Myocyte (in vitro differentiated cells): ENCODE measurements at regions not wholly inside any gene's neighbourhood (a gene's known extent, or its start where the extent isn't known, plus 50 kb on each side); places are given as distances from the start of the nearest gene placed in this dataset.

ENCODE experiments used
- DNase-seq: peaks from one replicate; pipeline ENCODE4 v3.0.0-alpha.2; 2012; ENCODE audit warnings: low read depth

DNA sequence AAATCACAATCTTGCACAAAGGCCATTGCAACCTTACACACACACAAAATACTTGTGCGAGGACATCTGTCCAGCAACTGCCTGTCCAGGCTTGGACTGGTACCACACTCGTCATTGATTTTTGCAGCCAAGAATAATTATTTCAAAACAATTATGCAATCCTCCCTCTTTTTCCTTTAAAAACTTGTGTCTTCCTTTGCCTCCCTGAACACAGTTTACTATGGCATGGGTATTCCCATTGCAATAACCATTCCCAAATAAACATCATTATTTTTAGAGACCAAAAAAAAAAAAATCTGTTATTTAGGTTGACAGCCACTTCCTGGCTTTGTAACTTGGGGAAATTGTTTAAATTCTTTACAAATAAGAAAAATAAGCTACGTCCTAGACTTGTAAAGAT lies 54.0 kb downstream of the C11orf91 start:
- no peak for DNase-seq

DNA sequence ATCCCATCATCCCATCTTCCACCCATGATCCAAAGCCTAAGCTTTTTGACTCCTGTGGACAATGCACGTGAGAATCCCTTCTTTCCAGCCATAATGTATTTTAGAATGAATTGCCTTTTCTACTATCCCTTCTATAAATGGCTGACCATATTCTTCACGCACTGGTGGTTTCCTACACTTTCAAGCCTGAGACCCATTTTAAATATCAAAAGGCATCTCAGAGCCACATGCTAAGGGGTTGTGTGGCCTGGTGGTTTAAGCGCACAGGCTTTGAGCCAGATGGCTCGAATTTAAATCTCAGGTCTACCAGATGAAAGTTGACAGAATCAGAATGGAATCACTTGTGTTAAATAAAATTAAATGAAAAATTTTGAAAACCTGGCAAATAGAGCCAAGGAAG lies 54.5 kb downstream of the C11orf91 start:
- DNase-seq, result no peak

DNA sequence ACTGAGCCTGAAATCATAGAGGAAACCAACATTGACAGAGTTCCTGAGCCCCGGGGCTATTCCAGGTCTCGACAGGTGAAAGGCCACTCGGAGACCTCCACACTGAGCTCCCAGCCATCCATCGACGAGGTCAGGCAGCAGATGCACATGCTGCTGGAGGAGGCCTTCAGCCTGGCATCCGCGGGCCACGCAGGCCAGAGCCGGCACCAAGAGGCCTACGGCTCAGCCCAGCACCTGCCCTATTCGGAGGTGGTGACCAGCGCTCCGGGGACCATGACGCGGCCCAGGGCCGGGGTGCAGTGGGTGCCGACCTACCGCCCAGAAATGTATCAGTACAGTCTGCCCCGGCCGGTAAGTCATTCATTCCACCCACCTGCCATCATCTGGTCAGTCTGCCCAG lies 54.9 kb downstream of the C11orf91 start:
- no peak for DNase-seq

DNA sequence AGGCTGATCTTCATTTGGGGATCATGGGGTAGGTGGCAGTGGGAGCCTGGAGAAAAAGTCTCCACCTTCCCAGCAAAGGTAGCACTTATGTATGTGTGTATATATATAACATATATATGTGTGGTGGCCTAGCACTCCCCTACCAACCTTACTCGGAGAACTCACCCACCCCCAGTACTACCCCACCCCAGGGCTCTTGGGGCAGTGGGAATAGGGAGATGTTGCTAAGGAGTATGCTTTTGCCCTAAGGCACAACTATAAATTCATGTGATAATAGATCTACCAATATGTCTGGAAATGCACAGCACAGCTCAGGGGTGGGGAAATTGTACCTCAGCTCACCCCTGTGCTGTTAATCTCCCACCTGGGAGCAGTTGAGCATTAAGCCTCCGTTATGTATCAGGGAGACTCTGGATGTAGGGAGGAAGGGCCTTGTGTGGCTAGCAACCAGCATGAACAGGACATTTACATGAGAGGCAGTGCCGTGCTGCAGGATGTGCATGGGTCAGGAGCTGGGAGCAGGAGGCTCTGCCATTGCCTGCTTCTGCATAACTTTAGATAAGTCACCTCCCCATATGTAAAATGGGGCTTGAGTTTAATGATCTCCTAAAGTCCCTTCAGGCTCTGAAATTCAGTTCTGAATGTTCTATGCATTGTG lies 57.3 kb downstream of the C11orf91 start:
- DNase-seq, result no peak

DNA sequence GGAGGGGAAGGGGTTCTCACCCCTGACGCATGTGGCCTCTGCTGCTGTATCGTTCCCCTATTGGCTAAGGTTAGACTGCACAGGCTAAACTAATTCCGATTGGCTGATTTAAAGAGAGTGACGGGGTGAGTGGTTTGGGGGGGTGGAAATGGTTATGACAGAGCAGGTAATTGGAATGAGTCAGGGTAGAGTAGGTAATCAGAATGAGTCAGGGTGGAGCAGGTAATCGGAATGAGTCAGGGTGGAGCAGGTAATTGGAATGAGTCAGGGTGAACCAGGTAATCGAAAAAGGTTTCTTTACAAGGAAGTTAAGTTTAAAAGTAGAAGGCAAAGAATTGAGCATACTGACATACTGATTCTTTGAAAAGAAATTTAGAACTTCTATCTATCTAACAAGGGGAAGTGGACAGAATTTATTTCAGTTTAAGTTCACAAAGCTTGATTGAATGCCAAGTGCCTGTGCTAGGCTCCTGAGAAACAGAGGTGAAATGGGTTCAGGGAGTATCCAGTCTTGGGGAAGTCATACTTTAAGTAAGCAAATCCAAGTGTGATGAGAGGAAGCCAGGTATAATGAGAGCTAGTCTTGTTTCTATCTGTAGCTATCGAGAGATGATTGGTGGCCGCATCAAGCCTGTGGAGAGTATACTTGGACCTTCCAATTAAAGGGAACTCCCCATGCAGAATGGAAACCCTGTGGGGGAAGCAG lies 58.0 kb downstream of the C11orf91 start:
- DNase-seq, result no peak

DNA sequence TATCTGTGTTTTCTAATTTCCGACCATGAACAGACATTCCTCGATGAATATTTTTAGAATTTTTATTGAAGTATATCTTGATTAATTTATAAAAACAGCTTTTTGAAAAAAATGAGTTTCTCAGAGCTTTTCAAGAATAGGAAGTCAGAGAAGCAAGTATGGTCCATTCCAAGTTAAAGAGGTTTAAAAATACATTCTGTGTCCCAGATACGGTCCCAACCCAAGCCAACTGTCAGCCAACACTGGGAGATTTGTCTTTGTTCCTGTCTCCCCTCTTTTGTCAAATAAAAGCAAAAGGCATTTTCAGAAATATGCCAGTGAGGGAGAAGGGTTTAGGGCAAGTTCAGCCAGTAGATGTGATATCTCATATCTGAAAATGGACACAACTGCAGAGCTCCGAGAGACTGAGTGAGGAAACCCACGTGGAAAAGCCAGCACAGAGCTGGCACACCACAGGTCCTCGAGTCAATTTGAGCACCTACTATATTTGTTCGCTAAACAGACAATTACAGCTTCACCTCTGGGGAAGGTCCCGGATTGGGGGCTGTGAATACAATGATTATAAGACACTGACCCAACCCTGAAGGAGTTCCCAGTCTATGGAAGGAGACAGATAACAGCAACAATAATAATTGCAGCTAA lies 59.8 kb downstream of the C11orf91 start:
- DNase-seq, result no peak

DNA sequence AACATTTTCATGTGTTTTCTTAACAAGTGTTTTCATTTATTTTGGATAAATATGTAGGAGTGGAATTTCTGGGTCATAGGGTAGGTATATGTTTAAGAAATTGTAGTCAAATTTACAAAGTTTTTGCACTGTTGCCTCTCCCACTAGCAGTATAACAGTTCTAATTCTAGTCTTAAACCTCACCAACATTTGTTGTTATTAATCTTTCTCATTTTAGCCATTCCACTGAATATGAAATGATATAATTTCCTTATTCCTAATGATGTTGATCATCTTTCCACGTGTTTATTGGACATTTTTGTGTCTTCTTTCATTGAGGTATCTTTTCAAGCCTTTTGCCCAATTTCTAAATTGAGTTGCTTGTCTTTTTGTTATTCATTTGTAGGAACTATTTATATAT lies 62.0 kb downstream of the C11orf91 start:
- no peak for DNase-seq

DNA sequence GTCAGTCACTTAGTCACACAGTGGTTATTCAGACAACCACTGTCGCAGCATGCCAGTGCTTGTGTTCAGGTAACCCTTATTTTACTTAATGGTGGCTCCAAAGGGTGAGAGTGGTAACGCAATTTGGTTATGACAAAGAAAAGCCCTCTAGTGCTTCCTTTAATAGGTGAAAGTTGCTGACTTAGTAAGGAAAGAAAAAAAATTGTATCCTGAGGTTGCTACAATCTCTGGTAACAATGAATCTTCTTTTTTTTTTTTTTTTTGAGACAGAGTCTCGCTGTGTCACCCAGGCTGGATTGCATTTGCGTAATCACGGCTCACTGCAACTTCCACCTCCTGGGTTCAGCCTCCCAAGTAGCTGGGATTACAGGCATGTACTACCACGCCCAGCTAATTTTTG lies 64.5 kb downstream of the C11orf91 start:
- no peak for DNase-seq

DNA sequence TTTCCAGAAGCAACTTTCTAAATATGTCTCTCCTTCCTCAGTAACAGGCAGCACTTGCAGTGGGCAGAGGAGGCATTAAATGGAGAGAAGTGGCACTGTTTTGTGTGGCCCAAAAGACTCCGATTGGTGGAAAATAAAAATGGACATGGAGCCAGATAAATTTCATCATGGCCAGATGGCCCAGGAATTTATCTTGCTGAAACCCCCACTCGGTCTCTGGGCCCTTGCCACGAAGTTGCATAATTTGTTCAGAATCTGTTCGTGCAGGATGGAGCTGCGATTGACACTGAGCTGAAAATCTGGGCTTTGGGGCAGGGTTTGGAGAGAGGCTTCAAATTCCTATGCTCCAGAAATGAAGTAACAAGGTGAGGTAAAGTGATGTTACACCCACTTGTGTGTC lies 65.5 kb downstream of the C11orf91 start:
- peak; percentile 48 for DNase-seq

DNA sequence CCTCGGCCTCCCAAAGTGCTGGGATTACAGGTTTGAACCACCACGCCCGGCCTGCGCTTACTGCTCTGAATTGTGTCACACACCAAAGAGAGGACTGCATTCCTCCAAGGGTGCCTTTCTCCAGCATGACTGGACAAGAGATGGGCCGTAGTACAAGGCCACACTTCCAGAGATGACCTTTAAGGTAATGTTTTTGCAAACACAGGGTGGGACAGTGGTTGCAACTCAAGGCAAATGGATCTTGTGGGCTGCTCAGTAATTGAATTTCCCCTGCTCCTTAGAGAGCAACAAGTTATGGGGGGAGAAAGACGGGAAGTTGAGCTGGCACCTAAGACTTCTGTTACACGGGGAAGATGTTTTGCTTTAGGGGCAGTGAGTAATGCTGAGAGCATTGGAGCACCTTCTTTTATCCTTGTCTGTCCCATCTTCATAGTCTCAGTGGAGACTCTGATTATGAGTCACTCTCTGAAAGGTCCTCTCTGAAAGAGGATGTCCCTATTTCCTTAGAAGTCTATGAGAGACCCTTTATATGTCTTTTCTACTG lies 66.3 kb downstream of the C11orf91 start:
- no peak for DNase-seq

DNA sequence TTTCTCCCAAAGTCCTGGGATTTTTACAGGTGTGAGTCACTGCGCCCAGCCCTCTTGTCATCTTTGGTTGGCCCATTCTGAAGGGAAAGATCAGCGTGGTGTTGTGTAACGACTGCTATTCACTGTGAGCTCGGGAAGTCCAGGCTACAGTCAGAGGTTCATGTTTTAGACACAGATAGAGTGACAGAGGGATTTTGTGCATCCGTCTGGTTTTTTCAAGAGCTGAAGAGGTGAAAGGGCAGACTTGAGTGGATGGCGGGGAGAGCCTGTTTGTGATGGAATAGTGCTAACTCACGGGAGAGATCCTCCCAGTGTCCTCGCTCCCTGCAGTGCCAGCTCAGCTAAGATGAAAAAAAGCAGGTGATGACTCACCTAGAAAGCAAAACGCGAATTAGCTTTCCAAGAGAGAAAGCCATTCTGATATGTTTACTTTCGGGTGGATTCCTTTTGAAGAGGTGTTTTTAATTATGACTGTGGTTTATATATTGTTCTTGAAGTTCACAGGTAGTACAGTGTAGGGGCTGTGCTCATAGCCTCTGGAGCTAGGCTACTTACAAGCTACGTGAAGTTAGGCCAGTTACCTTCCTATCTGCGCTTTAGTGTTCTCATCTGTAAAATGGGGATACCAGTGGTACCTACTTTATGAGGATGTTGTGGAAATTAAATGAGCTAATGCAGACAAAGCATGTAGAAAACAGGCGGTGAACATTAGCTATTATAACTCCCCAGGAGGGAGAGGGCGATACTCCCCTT lies 67.2 kb downstream of the C11orf91 start:
- no peak for DNase-seq

DNA sequence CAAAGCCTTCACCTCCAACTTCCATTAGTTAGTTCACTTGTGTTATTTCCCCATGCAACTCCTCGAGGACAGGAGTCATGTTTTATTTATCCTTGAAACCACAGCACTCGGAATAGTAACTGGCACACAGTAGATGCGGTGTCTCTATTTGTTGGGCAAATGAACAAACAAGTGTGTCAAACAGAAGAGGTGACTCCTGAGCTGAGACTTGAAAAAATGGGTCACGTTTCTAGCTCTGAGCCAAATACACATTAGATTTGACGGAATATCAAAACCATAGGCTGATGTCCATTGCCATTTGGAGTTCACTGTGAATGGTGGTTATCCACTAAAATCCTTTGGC lies 68.9 kb downstream of the C11orf91 start:
- peak; percentile 39 for DNase-seq

DNA sequence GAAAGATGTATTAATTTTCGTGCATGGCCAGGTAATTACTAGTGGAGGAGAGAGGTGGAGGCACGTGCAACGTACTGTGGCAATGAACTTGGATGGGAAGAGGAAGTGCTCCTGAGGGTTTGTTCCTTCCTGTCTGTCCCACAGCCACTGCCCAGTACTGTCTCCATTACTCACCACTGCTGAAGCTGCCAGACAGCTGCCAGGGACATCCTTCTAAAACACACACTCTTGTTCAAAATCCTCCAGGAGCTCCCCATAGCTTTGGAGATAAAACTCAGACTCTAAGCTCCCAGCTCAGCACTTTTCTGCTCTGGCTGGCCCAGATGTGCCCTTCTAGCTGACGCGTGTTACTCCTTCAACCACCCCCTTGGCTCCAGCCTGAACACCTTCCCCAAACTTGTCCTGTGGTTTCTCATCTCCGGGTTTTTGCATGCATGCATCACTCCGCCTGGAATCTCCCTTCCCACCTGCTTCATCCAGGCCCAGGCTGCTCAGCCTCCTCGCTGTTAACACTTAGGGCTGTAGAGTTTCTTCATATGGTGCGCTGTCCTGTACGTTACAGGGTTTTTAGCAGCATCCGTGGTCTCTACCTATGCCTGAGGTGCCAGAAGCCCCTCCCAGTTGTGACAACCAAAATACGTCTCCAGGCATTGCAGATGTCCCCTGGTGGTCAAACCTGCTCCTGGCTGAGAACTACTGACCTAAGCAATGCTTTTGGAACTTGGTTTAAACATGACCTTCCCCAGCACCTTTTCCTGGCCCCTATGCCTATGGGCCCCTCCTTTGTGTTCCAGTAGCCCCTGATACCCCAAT lies 69.5 kb downstream of the C11orf91 start:
- peak; percentile 70 for DNase-seq

DNA sequence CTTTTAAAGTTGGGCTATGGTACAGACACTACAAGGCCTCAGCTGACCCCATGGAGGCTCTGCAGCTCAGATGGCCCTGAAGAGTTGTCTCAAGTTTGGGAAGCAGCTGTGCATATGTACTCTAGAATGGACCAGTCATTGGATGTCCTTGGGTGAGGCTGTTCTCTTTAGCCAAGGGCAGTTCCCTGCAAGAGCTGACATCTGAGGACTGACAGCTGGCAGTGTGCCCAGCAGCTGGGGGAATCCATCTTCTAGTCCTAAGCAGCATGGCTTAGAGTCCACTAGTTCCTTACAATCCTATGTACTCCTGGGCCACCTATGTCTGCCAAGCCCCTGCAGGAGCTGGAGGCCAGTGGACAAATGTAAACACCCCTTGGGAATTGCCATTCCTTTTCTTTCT lies 76.5 kb downstream of the C11orf91 start:
- peak; percentile 90 for DNase-seq

DNA sequence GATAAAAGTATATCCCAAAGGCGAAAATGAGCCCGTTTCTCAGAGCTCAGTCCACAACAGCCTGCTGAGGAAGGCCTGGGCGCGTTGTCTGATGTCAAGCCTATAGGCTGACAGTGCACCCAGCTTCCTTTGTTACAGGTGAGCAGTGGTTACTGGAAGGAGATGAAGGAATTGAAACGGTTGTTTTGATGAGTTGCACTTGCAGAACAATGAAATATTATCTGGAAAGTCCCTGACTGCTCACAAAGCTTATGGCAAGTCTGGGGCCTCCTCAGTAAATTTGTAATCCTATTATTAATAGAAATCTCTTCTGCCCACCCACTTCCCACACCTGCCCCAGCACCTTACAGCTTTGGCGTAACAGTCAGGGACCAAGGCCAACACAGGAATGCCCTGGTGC lies 77.8 kb downstream of the C11orf91 start:
- DNase-seq, result no peak

DNA sequence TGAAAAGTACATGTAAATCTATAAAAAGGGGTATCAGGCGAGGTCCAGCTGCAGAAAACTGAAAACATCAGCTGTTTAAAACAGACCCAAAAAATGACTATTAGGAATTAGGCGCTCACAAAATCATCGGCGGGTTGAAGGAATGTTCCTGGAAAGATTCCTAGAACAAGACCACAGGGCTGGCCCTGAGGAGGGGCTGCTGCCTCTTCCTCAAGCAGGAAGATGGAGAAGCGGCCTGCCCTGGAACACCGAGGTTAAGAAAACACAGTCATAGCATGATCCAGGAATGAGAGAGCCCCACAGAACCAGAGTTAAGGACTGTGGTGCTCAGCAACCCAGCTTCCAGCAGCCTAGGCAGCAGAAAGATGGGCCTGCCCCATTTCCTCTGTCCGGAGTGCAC lies 78.4 kb downstream of the C11orf91 start:
- peak; percentile 28 for DNase-seq

DNA sequence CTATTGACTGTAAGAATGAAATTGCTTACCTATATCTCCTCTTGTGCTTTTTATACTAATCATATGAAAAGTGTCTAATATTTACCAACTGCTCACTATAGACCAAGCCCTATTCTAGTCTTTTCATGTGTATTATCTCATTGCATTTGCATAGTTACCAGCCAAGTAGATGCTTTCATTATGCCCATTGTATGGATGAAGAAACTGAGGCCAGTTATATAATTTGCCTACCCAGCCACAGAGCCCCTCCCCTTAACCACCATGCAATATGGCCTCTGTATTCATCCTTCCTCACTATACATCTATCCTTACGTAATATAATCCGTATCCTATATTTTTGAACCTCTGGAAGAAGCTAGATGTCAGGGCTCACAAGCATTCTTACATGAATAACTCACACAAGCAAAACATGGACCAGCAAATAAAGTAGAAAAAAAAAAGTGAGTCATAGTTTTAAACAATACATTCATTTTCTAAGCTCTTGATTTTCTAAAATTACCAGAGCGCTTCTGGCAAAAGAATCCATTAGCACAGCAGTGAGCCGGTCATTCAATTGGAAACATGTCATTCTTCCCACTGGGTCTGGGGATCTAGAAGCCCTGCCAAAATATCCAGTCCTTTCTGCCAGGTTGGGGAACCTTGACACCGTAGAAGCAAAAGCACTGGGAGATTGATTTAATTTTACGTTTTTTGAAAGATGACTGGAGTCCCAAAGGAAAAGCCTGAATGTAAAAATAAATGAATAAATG lies 80.0 kb downstream of the C11orf91 start:
- DNase-seq, result no peak

DNA sequence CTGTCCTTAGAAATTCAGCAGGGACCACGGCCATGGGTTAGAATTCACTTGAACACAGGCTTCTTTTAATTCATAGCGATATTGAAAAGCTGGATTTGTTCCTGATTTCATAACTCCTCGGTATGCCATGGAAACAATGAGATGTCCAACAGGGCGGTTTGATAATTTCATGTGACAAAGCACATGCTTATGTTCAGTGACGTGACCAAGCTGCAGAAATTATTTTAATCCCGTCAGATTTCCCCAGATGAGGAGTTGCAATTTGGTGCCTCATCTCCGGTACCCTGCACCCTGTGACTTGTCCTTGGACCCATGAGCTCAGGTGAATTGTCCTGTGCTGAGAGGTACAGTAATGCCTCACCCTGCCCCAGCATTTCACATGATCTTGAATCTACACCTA lies 81.7 kb downstream of the C11orf91 start:
- no peak for DNase-seq

DNA sequence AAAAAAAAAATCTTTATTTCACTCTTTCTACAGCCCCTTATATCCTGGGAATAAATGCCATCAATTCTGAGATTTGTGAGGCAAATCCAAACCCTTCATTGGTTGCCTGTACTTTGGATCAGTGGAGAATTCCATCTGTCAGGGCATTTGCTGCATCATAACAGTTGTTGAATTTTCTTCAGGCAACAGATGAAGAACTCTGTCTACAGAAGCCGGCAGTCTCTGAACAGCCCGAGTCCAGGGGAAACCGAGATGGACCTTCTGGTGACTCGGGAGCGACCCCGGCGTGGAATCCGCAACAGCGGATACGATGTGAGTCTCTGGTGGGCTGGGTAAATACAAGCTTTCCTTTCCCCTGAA lies 82.3 kb downstream of the C11orf91 start:
- no peak for DNase-seq

DNA sequence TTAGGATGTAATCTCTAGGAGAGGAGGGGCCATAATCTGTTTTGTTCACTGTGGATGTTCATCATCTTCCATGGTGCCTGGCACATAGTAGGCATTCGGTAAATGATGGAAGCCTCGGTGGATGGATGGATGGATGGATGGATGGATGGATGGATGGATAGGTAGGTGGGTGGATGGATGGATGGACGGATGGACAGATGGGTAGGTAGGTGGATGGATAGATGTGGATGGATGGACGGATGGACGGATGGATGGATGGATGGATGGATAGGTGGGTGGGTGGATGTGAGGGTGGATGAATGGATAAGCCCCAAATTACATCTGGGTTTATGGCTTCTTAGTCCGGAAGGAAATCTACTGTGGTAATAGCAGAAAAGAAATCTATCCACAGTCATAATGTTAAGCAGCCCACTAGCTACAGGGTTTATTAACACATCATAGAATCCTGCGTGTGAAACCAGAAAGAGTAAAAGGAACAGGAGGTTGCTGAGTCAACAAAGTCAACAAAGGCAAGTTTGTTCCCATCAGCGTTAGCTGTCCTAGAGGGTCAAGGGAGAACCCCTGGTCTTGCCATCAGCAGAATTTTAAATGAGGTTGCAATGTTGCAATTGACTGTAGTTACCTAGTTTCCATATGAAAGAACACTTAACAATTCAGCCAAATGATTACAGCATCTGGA lies 82.8 kb downstream of the C11orf91 start:
- no peak for DNase-seq
